Liver (tissue), 8 donors: ENCODE measurements at regions not wholly inside any gene's neighbourhood (a gene's known extent, or its start where the extent isn't known, plus 50 kb on each side); places are given as distances from the start of the nearest gene placed in this dataset.

Experiments
- DNase-seq: peaks from one replicate; pipeline ENCODE4 v3.0.0-alpha.2; 2017; ENCODE audit warnings: low spot score
- H3K27ac ChIP-seq, 2 donors: one replicate each; pipeline ENCODE4 v1.7.0; 2013; ENCODE audit warnings: inconsistent platforms in 2 of 2, low read length in 2 of 2, control low read depth in 1 of 2, low read depth in 1 of 2, mild to moderate bottlenecking in 1 of 2
- H3K27me3 ChIP-seq, 4 donors: one replicate each; pipeline versions ENCODE4 v1.6.1 to v1.7.0; 2013; ENCODE audit warnings: low read length in 3 of 4, inconsistent platforms in 1 of 4, mild to moderate bottlenecking in 1 of 4, moderate library complexity in 1 of 4; ENCODE audit not compliant: control insufficient read depth in 4 of 4, insufficient read depth in 4 of 4
- H3K36me3 ChIP-seq, 4 donors: one replicate each; pipeline versions ENCODE4 v1.6.1 to v1.7.0; 2013; ENCODE audit warnings: low read length in 3 of 4, mild to moderate bottlenecking in 3 of 4, low read depth in 1 of 4, moderate library complexity in 1 of 4; ENCODE audit not compliant: control insufficient read depth in 4 of 4, insufficient read depth in 3 of 4
- H3K4me1 ChIP-seq, 4 donors: one replicate each; pipeline versions ENCODE4 v1.6.1 to v1.7.0; 2013; ENCODE audit warnings: low read length in 3 of 4, mild to moderate bottlenecking in 3 of 4, moderate library complexity in 1 of 4; ENCODE audit not compliant: control insufficient read depth in 4 of 4, insufficient read depth in 4 of 4
- H3K4me3 ChIP-seq, 3 donors: one replicate each; pipeline versions ENCODE4 v1.6.1 to v1.7.0; 2013; ENCODE audit warnings: low read length in 3 of 3, control low read depth in 1 of 3, low read depth in 1 of 3, mild to moderate bottlenecking in 1 of 3
- H3K9ac ChIP-seq, 2 donors: one replicate each; pipeline ENCODE4 v1.7.0; 2013; ENCODE audit warnings: low read length in 2 of 2, mild to moderate bottlenecking in 2 of 2, moderate library complexity in 2 of 2, control low read depth in 1 of 2, low read depth in 1 of 2
- H3K9me3 ChIP-seq, 4 donors: one replicate each; pipeline versions ENCODE4 v1.6.1 to v1.7.0; 2013; ENCODE audit warnings: low read length in 3 of 4; ENCODE audit not compliant: control insufficient read depth in 4 of 4
- ATF3 ChIP-seq: IDR thresholded peaks from 2 replicates; pipeline ENCODE4 v1.6.1; 2016; ENCODE audit warnings: antibody characterized with exemption
- CTCF ChIP-seq: fragments of 150-350 bp; IDR thresholded peaks from 2 replicates; pipeline ENCODE4 v1.5.1; 2017; ENCODE audit warnings: improper control_type of control experiment, low read depth, low read length; ENCODE audit not compliant: missing input control
- EGR1 ChIP-seq, 2 donors: IDR thresholded peaks; 2 replicates each; pipeline ENCODE4 v1.6.1; 2016 to 2018; ENCODE audit warnings: antibody characterized with exemption in 2 of 2, low read depth in 2 of 2
- FOXA2 ChIP-seq: IDR thresholded peaks from 2 replicates; pipeline ENCODE4 v1.6.1; 2016; ENCODE audit warnings: antibody characterized with exemption
- GABPA ChIP-seq, 2 donors: IDR thresholded peaks in 1 of 2; conservative IDR thresholded peaks in 1 of 2; 2 replicates each; pipeline ENCODE4 v1.6.1; 2016; ENCODE audit warnings: antibody characterized with exemption in 2 of 2, mild to moderate bottlenecking in 1 of 2, moderate library complexity in 1 of 2
- HNF4A ChIP-seq, 2 donors: conservative IDR thresholded peaks; 2 replicates each; pipeline ENCODE4 v1.6.1; 2016; ENCODE audit warnings: antibody characterized with exemption in 2 of 2, mild to moderate bottlenecking in 2 of 2
- HNF4G ChIP-seq: IDR thresholded peaks from 2 replicates; pipeline ENCODE4 v1.6.1; 2016; ENCODE audit warnings: antibody characterized with exemption
- MAX ChIP-seq: IDR thresholded peaks from 2 replicates; pipeline ENCODE4 v1.6.1; 2016; ENCODE audit warnings: antibody characterized with exemption
- NR2F2 ChIP-seq: IDR thresholded peaks from 2 replicates; pipeline ENCODE4 v1.6.1; 2016; ENCODE audit warnings: antibody characterized with exemption
- RAD21 ChIP-seq, 2 donors: IDR thresholded peaks; 2 replicates each; pipeline ENCODE4 v1.6.1; 2016; ENCODE audit warnings: antibody characterized with exemption in 2 of 2, mild to moderate bottlenecking in 2 of 2
- RXRA ChIP-seq, 2 donors: IDR thresholded peaks; 2 replicates each; pipeline ENCODE4 v1.6.1; 2017 to 2018; ENCODE audit warnings: antibody characterized with exemption in 2 of 2, mild to moderate bottlenecking in 1 of 2
- SP1 ChIP-seq: IDR thresholded peaks from 2 replicates; pipeline ENCODE4 v1.6.1; 2018; ENCODE audit warnings: antibody characterized with exemption, mild to moderate bottlenecking
- YY1 ChIP-seq: IDR thresholded peaks from 2 replicates; pipeline ENCODE4 v1.6.1; 2016; ENCODE audit warnings: antibody characterized with exemption, mild to moderate bottlenecking
- ZBTB33 ChIP-seq: IDR thresholded peaks from 2 replicates; pipeline ENCODE4 v1.6.1; 2016; ENCODE audit warnings: antibody characterized with exemption
- WGBS: extraction: QIAGEN DNeasy Blood & Tissue Kit; methylation state at CpG from one replicate; pipeline ENCODE4 v1.1.7; 2013; 5-methylcytosine and 5-hydroxymethylcytosine counted together
- TF ChIP-seq, protein P1 (sequence below): IDR thresholded peaks from 2 replicates; pipeline ENCODE4 v1.6.1; 2016; ENCODE audit warnings: antibody characterized with exemption, mild to moderate bottlenecking
- donor health status: healthy.
- donor health status: healthy.
- donor health status: healthy.
- donor health status: healthy.
- donor health status: healthy.

- TF ChIP-seq CTCF (no peak), RXRA (IDR thresholded peaks at IDR 0.05) (no peak), HNF4A (conservative IDR thresholded peaks at IDR 0.05) (no peak), ZBTB33 (no peak), ATF3 (no peak), FOXA2 (no peak), SP1 (no peak), GABPA (IDR thresholded peaks at IDR 0.05 in 1 of 2, conservative IDR thresholded peaks at IDR 0.05 in 1 of 2) (no peak), RAD21 (IDR thresholded peaks at IDR 0.05) (no peak), EGR1 (IDR thresholded peaks at IDR 0.05; ENCODE audit: low read depth in 2 of 2) (no peak), MAX (no peak), YY1 (no peak), NR2F2 (no peak)
- TF ChIP-seq, protein P1, sequence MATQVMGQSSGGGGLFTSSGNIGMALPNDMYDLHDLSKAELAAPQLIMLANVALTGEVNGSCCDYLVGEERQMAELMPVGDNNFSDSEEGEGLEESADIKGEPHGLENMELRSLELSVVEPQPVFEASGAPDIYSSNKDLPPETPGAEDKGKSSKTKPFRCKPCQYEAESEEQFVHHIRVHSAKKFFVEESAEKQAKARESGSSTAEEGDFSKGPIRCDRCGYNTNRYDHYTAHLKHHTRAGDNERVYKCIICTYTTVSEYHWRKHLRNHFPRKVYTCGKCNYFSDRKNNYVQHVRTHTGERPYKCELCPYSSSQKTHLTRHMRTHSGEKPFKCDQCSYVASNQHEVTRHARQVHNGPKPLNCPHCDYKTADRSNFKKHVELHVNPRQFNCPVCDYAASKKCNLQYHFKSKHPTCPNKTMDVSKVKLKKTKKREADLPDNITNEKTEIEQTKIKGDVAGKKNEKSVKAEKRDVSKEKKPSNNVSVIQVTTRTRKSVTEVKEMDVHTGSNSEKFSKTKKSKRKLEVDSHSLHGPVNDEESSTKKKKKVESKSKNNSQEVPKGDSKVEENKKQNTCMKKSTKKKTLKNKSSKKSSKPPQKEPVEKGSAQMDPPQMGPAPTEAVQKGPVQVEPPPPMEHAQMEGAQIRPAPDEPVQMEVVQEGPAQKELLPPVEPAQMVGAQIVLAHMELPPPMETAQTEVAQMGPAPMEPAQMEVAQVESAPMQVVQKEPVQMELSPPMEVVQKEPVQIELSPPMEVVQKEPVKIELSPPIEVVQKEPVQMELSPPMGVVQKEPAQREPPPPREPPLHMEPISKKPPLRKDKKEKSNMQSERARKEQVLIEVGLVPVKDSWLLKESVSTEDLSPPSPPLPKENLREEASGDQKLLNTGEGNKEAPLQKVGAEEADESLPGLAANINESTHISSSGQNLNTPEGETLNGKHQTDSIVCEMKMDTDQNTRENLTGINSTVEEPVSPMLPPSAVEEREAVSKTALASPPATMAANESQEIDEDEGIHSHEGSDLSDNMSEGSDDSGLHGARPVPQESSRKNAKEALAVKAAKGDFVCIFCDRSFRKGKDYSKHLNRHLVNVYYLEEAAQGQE: no peak
- 92% methylated on average over 4 of the region's 4 CpGs for WGBS
- H3K9me3 ChIP-seq: peaks cover 0 to 12% (median 4%) of the 10 kb centered on the region in 4 donors
- no peaks in the 10 kb centered on the region for H3K4me1 ChIP-seq
- H3K9ac ChIP-seq: no peak overlapping the region
- H3K27me3 ChIP-seq: peaks cover 0 to 4% (median 0%) of the 10 kb centered on the region in 4 donors
- H3K27ac ChIP-seq: no peak overlapping the region
- no peak for DNase-seq
- no peaks in the 10 kb centered on the region for H3K36me3 ChIP-seq
- H3K4me3 ChIP-seq: no peak overlapping the region
These were observed 51.0 kb upstream of the PMEPA1 start for GRCh38 chr20:57760698-57761412.

DNA sequence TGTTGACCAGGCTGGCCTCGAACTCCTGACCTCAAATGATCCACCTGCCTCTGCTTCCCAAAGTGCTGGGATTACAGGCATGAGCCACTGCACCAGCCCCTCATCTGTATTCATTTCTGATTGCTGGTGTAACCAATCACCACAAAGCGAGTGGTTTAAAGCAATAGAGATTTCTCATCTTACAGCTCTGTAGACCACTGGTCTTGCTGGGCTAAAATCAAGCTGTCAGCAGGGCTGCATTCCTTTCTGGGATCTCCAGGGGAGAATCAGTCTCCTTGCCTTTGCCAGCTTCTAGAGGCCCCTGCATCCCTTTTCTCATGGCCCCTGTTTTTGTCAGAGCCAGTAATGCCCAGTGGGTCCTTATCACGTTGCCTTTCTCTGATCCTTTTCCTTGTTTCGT is 49.9 kb upstream of the PMEPA1 start:
- DNase-seq: no peak
- H3K9ac ChIP-seq: no peak overlapping the region
- peaks cover 0 to 4% (median 0%) of the 10 kb centered on the region in 4 donors for H3K27me3 ChIP-seq
- H3K4me1 ChIP-seq: no peaks in the 10 kb centered on the region
- H3K4me3 ChIP-seq: no peak overlapping the region
- 70% methylated on average over 4 of the region's 4 CpGs for WGBS
- no peaks in the 10 kb centered on the region for H3K36me3 ChIP-seq
- H3K27ac ChIP-seq: no peak overlapping the region
- peaks cover 0 to 12% (median 4%) of the 10 kb centered on the region in 4 donors for H3K9me3 ChIP-seq
- TF ChIP-seq SP1 (no peak), EGR1 (IDR thresholded peaks at IDR 0.05; ENCODE audit: low read depth in 2 of 2) (no peak), HNF4G (no peak), FOXA2 (no peak), CTCF (no peak), ZBTB33 (no peak), RAD21 (IDR thresholded peaks at IDR 0.05) (no peak)
